ENCODE measurements at regions not wholly inside any gene's neighbourhood (a gene's known extent, or its start where the extent isn't known, plus 50 kb on each side); places are given as distances from the start of the nearest gene placed in this dataset.
A peak's percentile ranks its signal among the peaks of the same experiment; 100 is the strongest.

- H3K9me3 Mint-ChIP-seq (ENCODE audit: unreplicated experiment): no peaks in the 10 kb centered on the region
- TF ChIP-seq CTCF (IDR thresholded peaks at IDR 0.05): peak; percentile 54
- H3K4me1 Mint-ChIP-seq (ENCODE audit: unreplicated experiment): peaks cover 3% of the 10 kb centered on the region
- H3K27me3 Mint-ChIP-seq (ENCODE audit: unreplicated experiment): no peaks in the 10 kb centered on the region
- no peak overlapping the region for H3K27ac Mint-ChIP-seq (ENCODE audit: unreplicated experiment)
- no peak overlapping the region for H3K4me3 Mint-ChIP-seq (ENCODE audit: unreplicated experiment)
- H3K36me3 Mint-ChIP-seq (ENCODE audit: unreplicated experiment): no peaks in the 10 kb centered on the region
- DNase-seq (ENCODE audit: extremely low spot score, unreplicated experiment): no peak
Measured at GRCh38 chr3:153291059-153291685, 129.1 kb downstream of the RAP2B start.

GRCh38 chr3:153293265-153293664 lies 131.2 kb downstream of the RAP2B start:
- Mint-ChIP-seq H3K9me3 (ENCODE audit: unreplicated experiment) (no peaks in the 10 kb centered on the region), H3K4me3 (ENCODE audit: unreplicated experiment) (no peak overlapping the region), H3K27me3 (ENCODE audit: unreplicated experiment) (no peaks in the 10 kb centered on the region), H3K27ac (ENCODE audit: unreplicated experiment) (no peak overlapping the region), H3K36me3 (ENCODE audit: unreplicated experiment) (no peaks in the 10 kb centered on the region), H3K4me1 (ENCODE audit: unreplicated experiment) (peaks cover 3% of the 10 kb centered on the region)
- no peak for DNase-seq (ENCODE audit: extremely low spot score, unreplicated experiment)
- no peak for TF ChIP-seq CTCF (IDR thresholded peaks at IDR 0.05)

GRCh38 chr3:153295901-153296300 lies 133.9 kb downstream of the RAP2B start:
- TF ChIP-seq CTCF (IDR thresholded peaks at IDR 0.05): no peak
- no peak for DNase-seq (ENCODE audit: extremely low spot score, unreplicated experiment)
- no peaks in the 10 kb centered on the region for H3K36me3 Mint-ChIP-seq (ENCODE audit: unreplicated experiment)
- peaks cover 2% of the 10 kb centered on the region for H3K4me1 Mint-ChIP-seq (ENCODE audit: unreplicated experiment)
- no peaks in the 10 kb centered on the region for H3K9me3 Mint-ChIP-seq (ENCODE audit: unreplicated experiment)
- H3K4me3 Mint-ChIP-seq (ENCODE audit: unreplicated experiment): no peak overlapping the region
- H3K27ac Mint-ChIP-seq (ENCODE audit: unreplicated experiment): no peak overlapping the region
- H3K27me3 Mint-ChIP-seq (ENCODE audit: unreplicated experiment): no peaks in the 10 kb centered on the region

GRCh38 chr3:153305189-153305588 lies 143.2 kb downstream of the RAP2B start:
- TF ChIP-seq CTCF (IDR thresholded peaks at IDR 0.05): no peak
- Mint-ChIP-seq H3K4me3 (ENCODE audit: unreplicated experiment) (no peak overlapping the region), H3K9me3 (ENCODE audit: unreplicated experiment) (no peaks in the 10 kb centered on the region), H3K36me3 (ENCODE audit: unreplicated experiment) (no peaks in the 10 kb centered on the region), H3K27me3 (ENCODE audit: unreplicated experiment) (peaks cover 2% of the 10 kb centered on the region), H3K4me1 (ENCODE audit: unreplicated experiment) (no peaks in the 10 kb centered on the region), H3K27ac (ENCODE audit: unreplicated experiment) (no peak overlapping the region)
- no peak for DNase-seq (ENCODE audit: extremely low spot score, unreplicated experiment)

- DNase-seq (ENCODE audit: extremely low spot score, unreplicated experiment): no peak
- Mint-ChIP-seq H3K4me3 (ENCODE audit: unreplicated experiment) (no peak overlapping the region), H3K27me3 (ENCODE audit: unreplicated experiment) (no peaks in the 10 kb centered on the region), H3K36me3 (ENCODE audit: unreplicated experiment) (no peaks in the 10 kb centered on the region), H3K9me3 (ENCODE audit: unreplicated experiment) (peaks cover 3% of the 10 kb centered on the region), H3K4me1 (ENCODE audit: unreplicated experiment) (peaks cover 30% of the 10 kb centered on the region), H3K27ac (ENCODE audit: unreplicated experiment) (no peak overlapping the region)
- TF ChIP-seq CTCF (IDR thresholded peaks at IDR 0.05): no peak
Measured at GRCh38 chr3:153311541-153311940, 149.5 kb downstream of the RAP2B start.
